NCI-H345 treated with DMSO at 0.1 percent for 48 hours (cell line): ENCODE measurements at regions not wholly inside any gene's neighbourhood (a gene's known extent, or its start where the extent isn't known, plus 50 kb on each side); places are given as distances from the start of the nearest gene placed in this dataset.

Source experiments
- DNase-seq: peaks from one replicate; lab custom pipeline; 2025; ENCODE audit not compliant: unreplicated experiment; lab: John Stamatoyannopoulos, UW

DNA sequence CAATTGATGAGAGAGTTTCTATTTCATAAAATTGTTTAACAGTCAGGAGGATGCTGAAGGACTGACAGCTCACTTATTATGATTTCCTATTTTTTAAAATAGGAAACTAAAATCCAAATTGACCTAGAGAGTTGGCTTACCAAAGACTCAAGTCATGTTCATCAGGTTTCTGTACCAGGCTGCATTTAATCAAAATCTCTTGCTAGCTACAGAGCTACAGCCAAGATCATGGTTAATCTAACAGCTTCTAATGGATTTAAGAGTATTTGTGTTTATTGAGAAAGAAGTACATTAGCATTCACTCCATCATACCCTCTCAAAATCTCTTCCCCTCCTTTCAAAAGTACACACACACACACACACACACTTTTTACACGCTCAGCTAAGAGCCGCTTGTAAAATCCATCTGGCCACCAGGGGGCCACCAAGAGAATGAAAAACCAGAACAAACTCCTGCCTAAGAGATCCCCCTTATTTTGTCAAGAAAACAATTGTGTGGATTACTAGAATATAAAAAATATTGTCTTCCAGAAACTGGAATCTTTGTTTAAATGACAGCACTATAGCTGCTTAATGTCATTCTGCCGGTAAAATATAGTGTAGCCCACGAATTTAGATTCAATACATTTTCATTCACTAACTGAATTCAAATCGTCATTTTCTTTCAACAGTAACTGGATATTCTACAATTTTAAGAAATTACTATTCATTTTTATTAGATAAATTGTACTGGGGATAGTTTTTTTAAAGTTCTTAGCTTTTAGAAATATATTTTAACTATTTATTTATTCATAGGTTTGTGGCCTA is 334.0 kb downstream of the BTG1 start:
- DNase-seq: no peak

DNA sequence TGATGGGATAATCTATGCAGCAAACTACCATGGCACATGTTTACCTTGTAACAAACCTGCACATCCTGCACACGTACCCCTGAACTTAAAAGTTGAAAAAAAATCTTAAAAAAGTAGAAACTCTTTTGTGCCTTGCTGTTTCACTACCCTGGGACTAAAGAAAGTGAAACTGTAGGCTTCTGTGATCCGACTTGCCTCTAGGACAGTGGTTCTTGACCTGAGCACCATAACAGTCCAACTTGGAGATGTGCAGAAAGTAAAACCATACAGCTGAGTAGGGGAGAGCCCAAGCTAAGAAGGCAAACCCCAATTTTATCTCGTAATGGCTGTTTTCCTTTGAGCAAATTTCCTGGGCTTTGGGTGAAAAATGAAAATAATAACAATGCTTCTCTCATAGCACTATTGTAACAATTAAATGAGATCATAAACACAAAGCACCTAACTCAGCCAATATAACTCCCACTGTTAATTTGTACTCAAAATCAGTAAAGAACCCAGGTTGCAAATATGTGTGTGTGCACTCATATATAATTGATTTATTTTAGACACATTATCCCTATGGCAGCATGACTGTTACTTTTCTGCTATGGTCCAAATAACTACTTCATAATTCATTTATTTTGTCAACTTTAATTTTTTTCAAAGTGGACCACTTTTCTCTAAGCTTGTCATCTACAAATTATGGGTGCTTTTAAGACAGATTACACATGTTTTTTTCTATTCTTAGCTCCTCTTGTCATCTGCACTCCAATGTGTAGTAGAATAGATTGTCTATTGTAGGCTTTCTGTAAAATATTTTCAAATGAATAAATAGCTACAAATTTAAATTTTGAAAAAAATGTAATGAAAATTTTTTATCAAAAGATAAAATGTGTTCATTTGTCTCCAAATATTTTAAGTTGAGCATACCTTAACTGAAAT is 334.9 kb downstream of the BTG1 start:
- DNase-seq: no peak

DNA sequence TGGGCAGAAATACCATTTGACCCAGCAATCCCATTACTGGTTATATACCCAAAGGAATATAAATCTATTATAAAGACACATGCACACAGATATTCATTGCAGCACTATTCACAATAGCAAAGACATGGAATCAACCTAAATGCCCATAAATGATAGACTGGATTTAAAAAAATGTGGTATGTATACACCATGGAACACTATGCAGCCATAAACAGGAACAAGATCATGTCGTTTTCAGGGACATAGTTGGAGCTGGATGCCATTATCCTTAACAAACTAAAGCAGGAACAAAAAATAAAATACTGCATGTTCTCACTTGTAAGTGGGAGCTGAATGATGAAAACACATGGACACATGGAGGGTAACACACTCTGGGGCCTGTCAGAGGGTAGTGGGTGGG is 335.6 kb downstream of the BTG1 start:
- DNase-seq: no peak

DNA sequence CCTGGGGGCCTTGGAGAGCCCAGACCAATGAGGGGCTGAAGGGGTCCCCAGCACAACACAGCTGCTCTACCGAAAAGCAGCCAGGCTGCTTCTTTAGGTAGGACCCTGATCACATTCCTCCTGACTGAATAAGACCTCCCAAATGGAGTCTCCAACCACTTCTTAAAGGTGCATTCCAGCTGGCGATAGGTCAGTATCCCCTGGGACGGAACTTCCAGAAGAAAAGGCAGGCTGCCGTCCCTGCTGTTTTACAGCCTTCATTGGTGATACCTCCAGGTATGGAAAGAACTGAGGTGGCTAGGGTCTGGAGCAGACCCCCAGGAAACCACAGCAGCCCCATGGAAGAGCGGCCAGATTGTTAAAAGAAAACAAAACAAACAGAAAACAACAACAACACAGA is 340.6 kb downstream of the BTG1 start:
- DNase-seq: no peak

DNA sequence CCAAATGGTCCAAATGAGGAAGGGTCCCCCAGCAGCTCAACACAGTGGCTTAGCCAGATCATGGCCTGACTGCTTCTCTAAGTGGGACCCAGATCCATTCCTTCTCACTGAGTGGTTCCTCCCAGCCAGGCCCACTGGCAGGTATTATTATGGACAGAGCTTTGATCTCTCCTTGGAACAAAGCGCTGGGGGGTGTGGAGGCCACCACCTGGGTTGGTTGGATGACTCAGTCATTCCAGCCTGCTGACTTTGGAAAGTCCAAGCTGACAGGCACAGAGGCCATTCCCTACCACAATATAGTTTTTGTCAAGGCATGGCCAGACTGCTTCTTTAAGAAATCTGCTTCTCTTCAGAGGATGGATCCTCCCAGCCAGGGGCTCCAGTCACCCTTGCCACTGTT is 341.1 kb downstream of the BTG1 start:
- no peak for DNase-seq

DNA sequence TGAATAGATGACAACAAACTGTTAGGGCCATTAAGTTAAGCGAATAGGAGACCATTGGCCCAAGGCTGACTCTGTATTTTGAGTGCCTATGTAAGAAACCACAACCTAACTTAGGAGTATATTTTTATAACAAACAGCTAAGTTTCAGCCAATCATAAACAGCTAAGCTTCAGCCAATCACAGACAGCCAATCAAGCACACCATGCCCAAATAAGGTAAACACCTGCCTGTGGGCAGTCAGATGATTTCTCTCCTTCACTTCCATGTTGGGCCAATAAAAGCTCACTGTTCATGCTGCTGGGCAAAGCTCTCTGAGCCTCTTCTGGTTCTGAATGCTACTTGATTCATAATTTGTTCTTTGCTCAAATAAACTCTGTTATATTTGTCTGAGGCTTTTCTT is 344.6 kb downstream of the BTG1 start:
- no peak for DNase-seq

DNA sequence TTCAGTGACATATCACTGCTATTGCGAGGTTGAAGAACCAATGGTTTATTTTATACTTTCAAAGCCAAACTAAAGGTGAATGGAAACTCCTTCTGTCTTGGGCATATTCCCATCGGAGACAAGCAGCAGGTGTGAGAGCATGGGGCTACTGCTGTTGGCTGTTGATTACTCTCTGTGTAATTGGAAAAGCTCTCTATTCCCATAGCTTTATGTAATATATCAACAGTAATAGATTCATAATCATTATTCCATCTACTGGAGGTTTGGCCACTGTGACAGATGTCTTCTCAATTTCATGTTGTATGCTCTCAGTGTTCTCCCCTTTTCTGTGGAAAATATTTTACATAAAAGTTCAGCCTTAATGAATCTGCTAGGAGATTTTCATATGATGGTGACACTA is 352.0 kb downstream of the BTG1 start:
- DNase-seq: no peak

DNA sequence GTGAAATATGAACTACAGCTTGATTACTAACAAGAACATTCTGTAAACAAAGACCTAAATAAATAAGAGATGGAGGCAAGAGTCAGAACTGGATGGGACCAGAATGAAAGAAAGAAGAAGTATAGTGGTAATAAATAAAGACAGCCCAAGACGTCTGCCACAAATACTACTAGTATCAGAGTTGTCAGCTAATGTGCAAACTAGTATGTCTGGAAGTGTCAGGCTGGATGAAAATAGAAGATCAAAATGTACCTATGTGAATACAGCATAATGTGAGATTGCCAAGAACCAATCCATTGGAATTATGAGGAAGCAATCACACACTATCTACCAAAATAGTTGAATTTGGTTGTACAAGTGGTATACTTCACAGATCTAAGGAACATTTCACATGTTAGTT is 353.0 kb downstream of the BTG1 start:
- no peak for DNase-seq

DNA sequence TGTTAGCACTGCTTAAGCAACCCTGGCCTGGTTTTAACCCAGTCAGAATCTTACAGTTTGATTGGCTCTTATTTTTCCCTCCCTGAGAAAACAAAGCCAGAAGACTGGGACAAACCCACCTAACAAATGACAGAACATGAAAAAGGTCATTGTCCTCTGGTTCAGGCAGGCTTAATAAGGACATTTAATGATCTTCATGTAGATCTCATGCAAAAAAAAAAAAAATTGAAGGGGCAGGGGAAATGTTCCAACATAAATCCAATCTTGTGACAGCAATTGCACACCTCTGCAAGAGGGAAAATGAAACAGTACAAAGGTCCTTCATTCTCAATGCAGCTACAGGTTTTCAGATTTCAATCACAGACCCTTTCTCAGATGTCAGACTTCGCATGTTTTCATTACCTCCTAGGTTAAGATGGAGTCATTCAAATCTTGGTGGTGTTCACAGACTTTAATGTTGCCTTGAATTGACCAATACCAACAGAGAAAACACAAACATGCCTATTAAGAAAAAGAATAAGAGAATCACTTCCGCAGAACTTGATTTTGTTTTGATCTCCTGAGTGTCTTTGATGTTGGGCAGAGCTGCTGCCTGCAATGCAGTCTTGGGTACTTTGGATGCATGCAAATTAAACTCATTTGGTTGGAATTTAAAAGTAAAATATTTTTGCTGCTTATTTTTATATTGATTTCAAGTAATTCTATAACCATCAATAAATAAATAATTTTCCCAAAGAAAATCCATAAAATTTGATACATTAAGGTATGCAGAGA is 359.0 kb downstream of the BTG1 start:
- DNase-seq: no peak

DNA sequence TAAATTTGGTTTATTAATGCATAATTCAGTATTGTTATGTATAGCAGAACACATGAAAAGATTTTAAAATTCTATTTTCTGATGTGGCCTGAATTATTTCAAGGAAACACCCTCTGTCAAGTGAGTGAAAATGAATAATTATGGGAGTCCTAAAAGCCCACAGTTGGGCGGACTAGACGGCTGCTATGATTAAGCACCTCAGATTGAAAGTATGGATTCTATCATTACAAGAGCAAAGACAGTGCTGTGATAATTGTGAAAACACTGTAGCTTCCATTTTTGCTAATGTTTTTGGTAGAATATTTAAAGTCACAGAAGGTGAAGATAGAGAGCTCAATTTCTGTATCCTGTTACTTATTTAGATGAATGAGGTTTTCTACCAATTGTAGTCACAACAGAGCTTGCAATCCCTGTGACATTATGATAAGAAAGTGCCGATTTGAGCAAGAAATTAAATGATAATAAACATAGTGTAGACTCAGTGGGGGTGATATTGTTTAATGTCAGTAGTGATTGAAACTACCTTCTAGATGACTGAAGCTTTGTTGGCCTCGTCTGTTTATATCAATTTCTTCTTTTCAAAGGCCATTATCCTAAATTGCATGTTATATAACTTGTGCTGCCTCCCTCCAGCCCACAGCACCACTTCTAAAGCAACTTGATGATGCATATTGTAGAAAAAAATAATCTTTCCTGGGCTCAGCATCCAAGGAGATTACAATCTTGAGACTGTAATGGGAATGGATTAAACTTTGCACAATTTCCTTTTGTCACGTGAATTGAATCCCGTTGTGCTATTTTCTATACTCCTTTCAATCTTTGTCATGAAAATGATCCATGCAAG is 359.8 kb downstream of the BTG1 start:
- no peak for DNase-seq

DNA sequence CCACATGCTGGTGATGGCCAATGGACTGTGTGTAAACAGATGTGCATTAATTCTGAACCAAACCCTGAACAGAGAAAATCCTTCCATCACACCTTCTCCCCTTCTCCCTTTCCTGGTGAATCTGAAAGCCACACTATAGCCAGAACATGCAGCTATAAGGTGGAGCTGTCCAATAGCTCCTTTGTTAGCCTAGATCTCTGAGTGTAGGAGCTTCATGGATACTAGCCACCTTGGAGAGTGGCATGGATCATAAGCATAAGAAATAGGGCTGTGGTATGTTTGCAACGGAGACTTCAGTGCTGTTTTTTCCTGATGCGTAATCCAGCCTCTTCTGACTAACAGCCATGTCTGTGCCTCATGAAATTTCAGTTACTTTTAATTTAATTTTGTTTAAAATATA is 364.5 kb downstream of the BTG1 start:
- no peak for DNase-seq

DNA sequence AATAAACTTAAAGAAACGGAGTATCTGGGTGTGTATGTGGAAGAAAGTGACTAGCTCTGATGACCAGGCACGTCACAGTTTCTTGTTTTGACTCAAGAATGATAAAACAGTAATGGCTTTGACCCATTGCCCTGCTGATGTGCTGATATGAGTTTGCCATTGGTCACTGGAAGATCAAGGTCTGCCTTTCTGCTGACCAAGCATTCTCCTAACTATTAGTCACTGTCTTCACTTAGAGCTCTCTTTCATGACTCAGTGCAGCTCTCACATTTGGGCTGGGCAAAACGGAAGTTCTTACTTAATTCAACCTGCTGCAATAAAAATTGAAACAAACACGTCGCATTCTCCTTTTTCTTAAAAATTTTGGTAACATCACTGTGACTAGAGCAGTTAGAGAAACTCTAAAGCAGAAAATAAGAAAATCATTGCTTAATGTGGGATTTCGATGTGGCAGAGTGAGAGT is 366.7 kb downstream of the BTG1 start:
- no peak for DNase-seq

DNA sequence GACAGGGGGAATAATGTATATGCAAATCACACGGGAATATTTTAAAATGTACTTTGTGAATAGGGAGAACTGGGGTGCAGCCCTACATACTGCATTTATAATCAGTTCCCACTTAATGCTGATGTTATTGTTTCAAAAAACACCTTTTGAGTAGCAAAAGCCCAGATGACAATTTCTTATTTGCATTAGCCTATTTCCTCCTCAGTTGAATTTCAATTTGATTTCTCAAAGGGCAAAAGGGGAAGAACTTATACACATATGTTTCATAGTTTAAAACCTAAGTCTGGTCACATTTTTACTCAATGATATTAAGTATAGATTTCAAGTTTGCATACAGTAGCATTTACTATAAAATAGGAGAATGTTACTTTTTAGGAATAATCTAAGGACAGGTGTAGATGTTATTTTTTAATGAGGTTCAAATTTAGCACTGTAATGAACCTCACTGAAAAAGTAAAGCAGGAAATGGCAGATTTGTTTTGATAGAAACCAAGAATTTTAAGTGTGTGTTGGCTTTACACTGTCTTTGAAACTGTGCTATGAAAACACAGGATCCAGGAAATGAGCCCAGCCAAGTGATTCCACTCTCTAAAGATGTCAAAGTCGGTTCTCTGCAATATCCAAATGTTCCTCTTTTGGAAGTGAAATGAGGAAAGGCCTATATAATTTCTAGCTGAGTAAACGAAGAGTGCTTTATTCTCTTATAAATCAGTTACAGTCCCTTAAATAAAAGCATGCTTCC is 367.4 kb downstream of the BTG1 start:
- DNase-seq: no peak

DNA sequence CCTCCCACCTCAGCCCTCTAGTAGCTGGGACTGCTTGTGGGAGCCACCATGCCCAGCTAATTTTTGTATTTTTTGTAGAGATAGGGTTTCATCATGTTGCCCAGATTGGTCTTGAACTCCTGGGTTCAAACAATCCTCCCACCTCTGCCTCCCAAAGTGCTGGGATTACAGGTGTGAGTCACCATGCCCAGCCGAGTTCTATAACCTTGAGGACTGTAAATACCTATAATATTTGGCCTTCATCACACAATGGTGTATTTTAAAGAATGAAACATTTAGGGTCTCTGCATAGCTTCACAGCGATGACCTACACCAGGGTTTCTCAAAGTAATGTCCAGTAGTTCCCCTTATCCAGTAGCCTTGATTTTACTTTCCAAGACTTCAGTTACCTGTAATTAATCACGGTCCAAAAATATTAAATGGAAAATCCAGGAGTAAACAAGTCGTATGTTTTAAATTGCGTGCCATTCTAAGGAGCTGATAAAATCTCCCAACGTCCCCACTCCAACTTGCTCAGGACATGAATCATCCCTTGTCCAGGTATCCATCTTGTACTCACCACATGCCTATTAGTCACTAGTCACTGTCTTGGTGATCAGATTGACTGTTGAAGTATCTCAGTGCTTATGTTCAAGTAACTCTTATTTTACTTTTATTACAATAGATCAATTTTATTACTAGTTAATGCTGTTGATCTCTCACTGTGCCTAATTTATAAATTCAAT is 368.2 kb downstream of the BTG1 start:
- no peak for DNase-seq

DNA sequence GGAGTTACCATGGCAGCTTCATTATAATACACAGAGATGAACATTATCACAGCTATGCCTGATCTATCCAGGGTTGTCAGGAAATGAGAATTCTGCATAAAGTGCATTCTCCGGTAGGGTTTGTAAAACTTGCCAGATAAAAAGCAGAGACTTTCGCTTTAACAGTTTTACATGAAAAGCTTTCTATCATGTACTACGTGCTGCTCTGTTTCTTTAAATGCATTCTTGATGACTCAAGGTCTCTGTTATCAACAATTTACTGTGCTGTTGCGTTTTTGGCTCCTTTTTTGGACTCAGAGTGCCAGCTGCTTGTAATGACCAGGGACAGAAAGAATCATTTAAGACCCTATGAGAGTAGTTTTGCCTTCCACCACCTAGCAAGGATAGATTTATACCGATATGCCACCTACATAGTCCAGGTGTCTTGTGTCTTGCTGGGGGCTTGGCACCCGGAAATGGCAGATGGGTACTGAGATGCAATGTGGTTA is 371.2 kb downstream of the BTG1 start:
- no peak for DNase-seq

DNA sequence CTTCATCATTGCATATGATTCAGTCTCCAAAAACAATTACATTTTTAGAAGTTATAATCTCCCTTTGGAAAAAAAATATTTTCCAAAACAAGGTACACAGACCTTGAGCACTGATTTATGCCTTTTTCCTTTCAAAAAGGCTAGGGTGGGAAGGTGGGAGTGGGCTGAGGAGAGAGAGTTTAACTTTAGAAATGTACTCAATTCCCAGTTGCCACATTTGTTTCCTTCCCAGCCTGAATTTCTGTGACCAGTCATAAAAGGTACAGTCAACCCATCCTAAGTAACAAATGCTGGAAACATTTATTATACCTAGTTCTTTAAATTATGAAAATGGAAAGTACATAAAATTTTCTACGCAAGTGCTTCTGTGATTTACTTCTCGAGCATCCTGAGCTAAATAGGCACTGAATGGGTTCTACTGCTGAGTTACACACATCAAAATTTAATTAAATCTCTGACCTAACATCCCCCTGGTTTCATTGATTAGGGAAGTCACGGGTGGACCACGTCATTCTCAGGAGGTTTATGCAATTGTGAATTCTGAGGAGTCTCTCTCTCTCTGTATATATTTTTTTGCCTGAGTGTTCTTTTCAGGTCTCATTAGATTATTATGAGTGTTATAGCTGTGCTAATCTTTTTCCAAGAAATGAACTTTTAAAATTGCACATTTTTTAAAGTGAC is 371.8 kb downstream of the BTG1 start:
- no peak for DNase-seq

DNA sequence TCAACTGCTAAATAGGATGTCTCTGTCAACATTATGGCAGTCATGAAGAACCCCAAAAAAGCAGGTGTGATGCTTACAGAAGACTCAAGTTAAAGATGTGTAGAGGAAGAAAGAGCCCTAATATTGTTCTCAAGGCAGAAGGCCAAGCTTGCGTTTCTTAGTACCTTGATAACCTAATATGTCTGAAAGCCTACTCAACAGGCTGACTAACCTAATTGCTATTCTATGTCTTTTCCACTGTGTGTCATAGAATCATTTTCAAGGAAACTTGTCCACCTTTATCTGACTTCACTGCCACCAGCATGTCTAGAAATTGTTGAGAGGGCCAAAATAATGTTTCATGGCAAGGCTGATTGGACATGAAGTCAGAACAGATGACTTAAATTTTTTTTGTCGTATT is 373.2 kb downstream of the BTG1 start:
- DNase-seq: no peak

DNA sequence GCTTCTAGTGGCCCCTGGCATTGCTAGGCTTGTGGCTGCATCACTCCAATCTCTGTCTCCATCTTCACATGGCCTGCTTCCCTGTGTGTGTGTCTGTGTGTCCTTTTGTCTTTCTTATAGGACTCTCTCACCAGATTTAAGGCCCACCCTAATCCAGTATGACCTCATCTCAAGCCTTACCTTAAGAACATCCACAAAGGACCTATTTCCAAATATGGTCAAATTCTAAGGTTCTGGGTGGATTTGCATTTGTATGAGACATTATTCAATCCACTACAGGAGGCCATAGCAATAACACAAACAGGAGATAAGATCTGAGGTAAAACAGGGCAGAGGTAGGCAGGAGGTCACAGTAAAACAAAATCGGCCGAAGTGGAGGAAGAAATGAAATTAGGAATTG is 375.9 kb downstream of the BTG1 start:
- no peak for DNase-seq
